ENCODE measurements at regions not wholly inside any gene's neighbourhood (a gene's known extent, or its start where the extent isn't known, plus 50 kb on each side); places are given as distances from the start of the nearest gene placed in this dataset.

GRCh38 chr2:14232217-14232616, 400.3 kb upstream of the LRATD1 start:
- DNase-seq: no peak
- H3K27ac Mint-ChIP-seq: no peak overlapping the region
- no peaks in the 10 kb centered on the region for H3K4me1 Mint-ChIP-seq
- H3K36me3 Mint-ChIP-seq (ENCODE audit: low read depth): no peaks in the 10 kb centered on the region
- peaks cover 2% of the 10 kb centered on the region for H3K9me3 ChIP-seq (ENCODE audit: control insufficient read depth, low read length, poor library complexity, severe bottlenecking)
- H3K4me3 Mint-ChIP-seq: no peak overlapping the region
- H3K27me3 Mint-ChIP-seq: no peaks in the 10 kb centered on the region
- no peak for ATAC-seq

- ATAC-seq: no peak
- no peaks in the 10 kb centered on the region for H3K27me3 Mint-ChIP-seq
- no peak overlapping the region for H3K27ac Mint-ChIP-seq
- H3K4me1 Mint-ChIP-seq: no peaks in the 10 kb centered on the region
- H3K9me3 ChIP-seq (ENCODE audit: control insufficient read depth, low read length, poor library complexity, severe bottlenecking): peaks cover 2% of the 10 kb centered on the region
- DNase-seq: no peak
- H3K4me3 Mint-ChIP-seq: no peak overlapping the region
- no peaks in the 10 kb centered on the region for H3K36me3 Mint-ChIP-seq (ENCODE audit: low read depth)
These were observed 397.6 kb upstream of the LRATD1 start for GRCh38 chr2:14234911-14235310.

DNA sequence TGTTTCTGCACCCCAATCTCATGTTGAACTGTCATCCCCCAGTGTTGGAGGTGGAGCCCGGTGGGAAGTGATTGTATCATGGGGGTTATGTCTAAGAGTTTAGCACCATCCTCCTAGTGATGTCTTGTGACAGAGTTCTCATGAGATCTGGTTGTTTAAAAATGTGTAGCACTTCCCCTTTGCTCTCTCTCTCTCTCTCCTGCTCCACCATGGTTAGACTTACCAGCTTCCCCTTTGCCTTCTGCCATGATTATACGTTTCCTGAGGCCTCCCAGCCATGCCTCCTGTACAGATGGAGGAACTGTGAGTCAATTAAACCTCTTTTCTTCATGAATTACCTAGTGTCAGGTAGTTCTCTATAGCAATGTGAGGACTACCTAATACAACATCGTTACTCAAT, 396.9 kb upstream of the LRATD1 start:
- H3K36me3 Mint-ChIP-seq (ENCODE audit: low read depth): no peaks in the 10 kb centered on the region
- peaks cover 2% of the 10 kb centered on the region for H3K9me3 ChIP-seq (ENCODE audit: control insufficient read depth, low read length, poor library complexity, severe bottlenecking)
- ATAC-seq (no peak), DNase-seq (no peak)
- H3K27ac Mint-ChIP-seq: no peak overlapping the region
- H3K4me1 Mint-ChIP-seq: no peaks in the 10 kb centered on the region
- no peak overlapping the region for H3K4me3 Mint-ChIP-seq
- H3K27me3 Mint-ChIP-seq: no peaks in the 10 kb centered on the region

- H3K36me3 Mint-ChIP-seq (ENCODE audit: low read depth): no peaks in the 10 kb centered on the region
- H3K4me3 Mint-ChIP-seq: no peak overlapping the region
- no peak overlapping the region for H3K27ac Mint-ChIP-seq
- no peaks in the 10 kb centered on the region for H3K4me1 Mint-ChIP-seq
- peaks cover 2% of the 10 kb centered on the region for H3K9me3 ChIP-seq (ENCODE audit: control insufficient read depth, low read length, poor library complexity, severe bottlenecking)
- DNase-seq (no peak), ATAC-seq (no peak)
- H3K27me3 Mint-ChIP-seq: no peaks in the 10 kb centered on the region
These were observed 394.6 kb upstream of the LRATD1 start for GRCh38 chr2:14237902-14238301.

DNA sequence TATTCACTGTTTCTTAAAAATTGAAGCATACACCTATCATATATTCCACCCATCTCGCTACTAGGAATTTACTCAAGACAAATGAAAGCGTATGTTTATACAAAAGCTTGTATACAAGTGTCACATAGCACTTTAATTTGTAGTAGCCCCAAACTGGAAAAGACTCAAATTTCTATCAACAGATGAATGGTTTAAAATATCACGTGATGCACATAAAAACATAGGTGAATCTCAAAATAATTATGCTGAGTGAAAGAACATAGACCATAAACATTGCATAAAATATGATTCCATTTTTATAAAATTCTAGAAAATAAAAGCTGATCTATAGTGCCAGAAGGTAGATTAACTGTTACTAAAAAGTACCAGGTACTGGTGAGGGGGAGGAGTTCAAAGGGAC, 392.9 kb upstream of the LRATD1 start:
- DNase-seq (no peak), ATAC-seq (no peak)
- Mint-ChIP-seq H3K27me3 (no peaks in the 10 kb centered on the region), H3K4me1 (no peaks in the 10 kb centered on the region), H3K27ac (no peak overlapping the region), H3K4me3 (no peak overlapping the region), H3K36me3 (ENCODE audit: low read depth) (no peaks in the 10 kb centered on the region)
- H3K9me3 ChIP-seq (ENCODE audit: control insufficient read depth, low read length, poor library complexity, severe bottlenecking): no peaks in the 10 kb centered on the region

GRCh38 chr2:14240868-14241267, 391.6 kb upstream of the LRATD1 start:
- Mint-ChIP-seq H3K4me3 (no peak overlapping the region), H3K27ac (no peak overlapping the region), H3K27me3 (no peaks in the 10 kb centered on the region), H3K36me3 (ENCODE audit: low read depth) (no peaks in the 10 kb centered on the region), H3K4me1 (no peaks in the 10 kb centered on the region)
- H3K9me3 ChIP-seq (ENCODE audit: control insufficient read depth, low read length, poor library complexity, severe bottlenecking): no peaks in the 10 kb centered on the region
- DNase-seq: no peak
- no peak for ATAC-seq

- Mint-ChIP-seq H3K4me1 (no peaks in the 10 kb centered on the region), H3K27me3 (no peaks in the 10 kb centered on the region), H3K27ac (no peak overlapping the region), H3K36me3 (ENCODE audit: low read depth) (no peaks in the 10 kb centered on the region), H3K4me3 (no peak overlapping the region)
- ATAC-seq: no peak
- no peak for DNase-seq
- H3K9me3 ChIP-seq (ENCODE audit: control insufficient read depth, low read length, poor library complexity, severe bottlenecking): no peaks in the 10 kb centered on the region
These were observed 386.6 kb upstream of the LRATD1 start for GRCh38 chr2:14245901-14246300.

DNA sequence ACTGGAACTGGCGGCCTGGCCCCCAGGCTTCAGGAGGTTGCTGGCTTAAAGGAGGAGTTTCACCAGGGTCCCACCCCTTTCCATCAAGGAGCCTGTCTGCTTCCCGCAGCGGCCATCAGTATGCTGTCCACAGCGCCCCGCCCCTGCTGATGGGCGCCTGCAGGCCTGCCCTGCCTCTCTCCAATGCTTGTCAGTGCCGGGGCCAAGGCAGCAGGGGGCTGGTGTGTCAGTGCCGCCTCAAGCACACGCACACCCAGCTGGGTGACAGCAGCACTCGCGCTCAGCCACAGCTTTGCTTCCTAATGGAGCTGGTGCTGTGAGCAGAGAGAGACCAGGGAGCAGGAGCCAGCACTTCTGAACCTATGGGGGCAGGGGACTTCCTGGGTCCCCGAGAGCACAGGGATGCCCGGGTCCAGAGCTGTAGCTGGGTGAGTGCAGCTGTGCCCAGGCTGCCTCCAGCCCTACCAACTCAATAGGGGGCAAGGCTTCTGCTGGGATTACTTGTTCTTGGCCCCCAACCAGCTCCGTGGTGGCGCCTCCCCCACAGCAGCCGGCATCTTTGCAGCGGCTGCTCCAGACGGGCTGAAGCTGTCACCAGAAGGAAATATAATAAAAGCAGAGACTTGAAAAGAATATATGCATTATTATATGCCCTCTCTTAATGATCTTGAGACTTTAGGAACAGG, 377.2 kb upstream of the LRATD1 start:
- Mint-ChIP-seq H3K4me3 (no peak overlapping the region), H3K4me1 (no peaks in the 10 kb centered on the region), H3K27ac (no peak overlapping the region), H3K36me3 (ENCODE audit: low read depth) (no peaks in the 10 kb centered on the region), H3K27me3 (no peaks in the 10 kb centered on the region)
- DNase-seq (no peak), ATAC-seq (no peak)
- H3K9me3 ChIP-seq (ENCODE audit: control insufficient read depth, low read length, poor library complexity, severe bottlenecking): no peaks in the 10 kb centered on the region

GRCh38 chr2:14256890-14257289, 375.6 kb upstream of the LRATD1 start:
- no peak overlapping the region for H3K4me3 Mint-ChIP-seq

GRCh38 chr2:14257801-14258507, 374.6 kb upstream of the LRATD1 start:
- DNase-seq (no peak), ATAC-seq (no peak)
- Mint-ChIP-seq H3K27me3 (no peaks in the 10 kb centered on the region), H3K4me3 (no peak overlapping the region), H3K27ac (no peak overlapping the region), H3K4me1 (no peaks in the 10 kb centered on the region), H3K36me3 (ENCODE audit: low read depth) (no peaks in the 10 kb centered on the region)
- H3K9me3 ChIP-seq (ENCODE audit: control insufficient read depth, low read length, poor library complexity, severe bottlenecking): no peaks in the 10 kb centered on the region

More at GRCh38 chr2:14256890-14257289, 375.6 kb upstream of the LRATD1 start:
- no peaks in the 10 kb centered on the region for H3K9me3 ChIP-seq (ENCODE audit: control insufficient read depth, low read length, poor library complexity, severe bottlenecking)
- H3K27me3 Mint-ChIP-seq: no peaks in the 10 kb centered on the region
- ATAC-seq (no peak), DNase-seq (no peak)
- no peaks in the 10 kb centered on the region for H3K36me3 Mint-ChIP-seq (ENCODE audit: low read depth)
- H3K4me1 Mint-ChIP-seq: no peaks in the 10 kb centered on the region
- no peak overlapping the region for H3K27ac Mint-ChIP-seq

DNA sequence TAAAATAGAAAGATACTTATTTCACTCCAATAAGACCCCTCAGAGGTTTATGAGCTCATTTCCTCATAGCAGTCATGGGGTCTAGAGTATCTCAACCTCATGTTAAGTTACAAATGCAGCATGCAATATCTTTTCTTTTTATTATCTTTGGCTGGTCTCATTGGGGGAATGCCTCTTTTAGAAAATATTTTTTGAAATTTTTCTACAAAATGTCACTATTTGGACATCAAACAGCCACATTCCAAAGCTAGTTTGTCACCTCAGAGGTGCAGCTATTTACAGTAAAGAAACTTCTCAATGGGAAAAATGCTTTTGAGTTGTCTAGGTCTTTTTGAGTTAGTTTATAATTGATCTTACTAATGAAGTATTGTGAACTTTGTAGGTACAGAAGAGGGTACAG, 370.7 kb upstream of the LRATD1 start:
- ATAC-seq: no peak
- H3K4me1 Mint-ChIP-seq: no peaks in the 10 kb centered on the region
- no peaks in the 10 kb centered on the region for H3K9me3 ChIP-seq (ENCODE audit: control insufficient read depth, low read length, poor library complexity, severe bottlenecking)
- no peak overlapping the region for H3K27ac Mint-ChIP-seq
- no peaks in the 10 kb centered on the region for H3K27me3 Mint-ChIP-seq
- no peak overlapping the region for H3K4me3 Mint-ChIP-seq
- no peaks in the 10 kb centered on the region for H3K36me3 Mint-ChIP-seq (ENCODE audit: low read depth)
- DNase-seq: no peak

DNA sequence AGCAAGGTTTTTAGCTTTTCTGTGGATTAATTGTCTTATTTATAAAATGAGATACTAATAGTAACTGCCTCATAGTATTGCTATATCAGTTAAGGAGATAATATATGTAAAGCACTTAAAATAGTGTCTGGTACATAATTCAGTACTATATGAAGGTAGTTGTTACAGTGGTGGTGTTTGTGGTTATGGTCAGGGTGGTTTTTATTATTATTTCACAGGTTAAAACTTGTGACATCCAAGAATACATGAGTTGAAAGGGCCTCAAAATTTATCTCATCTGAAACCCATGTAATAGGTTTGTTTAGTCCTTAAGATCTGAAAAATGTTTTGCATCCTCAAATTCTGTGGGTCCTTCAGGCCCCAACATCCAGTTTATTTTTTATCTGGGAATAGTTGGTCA, 369.5 kb upstream of the LRATD1 start:
- no peaks in the 10 kb centered on the region for H3K9me3 ChIP-seq (ENCODE audit: control insufficient read depth, low read length, poor library complexity, severe bottlenecking)
- no peak overlapping the region for H3K4me3 Mint-ChIP-seq
- H3K27ac Mint-ChIP-seq: no peak overlapping the region
- H3K4me1 Mint-ChIP-seq: no peaks in the 10 kb centered on the region
- no peaks in the 10 kb centered on the region for H3K27me3 Mint-ChIP-seq
- no peaks in the 10 kb centered on the region for H3K36me3 Mint-ChIP-seq (ENCODE audit: low read depth)
- no peak for DNase-seq
- no peak for ATAC-seq

DNA sequence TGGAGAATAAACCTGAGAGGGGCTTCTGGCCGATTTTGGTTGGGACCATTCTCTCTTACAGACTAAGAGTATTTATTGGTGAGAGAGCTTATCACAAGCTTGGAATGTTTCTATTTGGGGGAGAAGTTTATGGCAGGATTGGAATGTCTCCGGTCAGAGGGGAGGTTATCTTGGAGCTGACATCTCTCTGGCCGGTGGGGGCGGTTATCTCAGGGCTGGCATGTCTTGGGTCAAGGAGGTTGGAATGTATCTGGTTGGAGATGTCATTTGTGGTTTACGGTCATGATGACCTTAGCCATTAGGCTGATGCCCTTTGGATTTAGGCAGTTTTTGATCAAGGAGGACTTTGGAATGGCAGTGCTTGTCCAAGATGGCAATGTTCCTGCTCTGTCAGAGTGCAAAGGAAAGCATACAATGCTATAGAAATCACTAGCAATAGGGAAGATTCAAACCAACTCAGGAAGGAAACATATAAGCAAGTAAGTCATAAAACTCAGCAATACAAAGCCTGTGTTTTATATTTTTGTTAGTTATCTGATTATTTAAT, 362.4 kb upstream of the LRATD1 start:
- H3K9me3 ChIP-seq (ENCODE audit: control insufficient read depth, low read length, poor library complexity, severe bottlenecking): no peaks in the 10 kb centered on the region
- DNase-seq: no peak
- no peaks in the 10 kb centered on the region for H3K27me3 Mint-ChIP-seq
- no peak overlapping the region for H3K4me3 Mint-ChIP-seq
- no peaks in the 10 kb centered on the region for H3K4me1 Mint-ChIP-seq
- no peak overlapping the region for H3K27ac Mint-ChIP-seq
- H3K36me3 Mint-ChIP-seq (ENCODE audit: low read depth): no peaks in the 10 kb centered on the region
- ATAC-seq: no peak
